LNCaP clone FGC (cell line): ENCODE measurements at regions not wholly inside any gene's neighbourhood (a gene's known extent, or its start where the extent isn't known, plus 50 kb on each side); places are given as distances from the start of the nearest gene placed in this dataset.

Source experiments
- DNase-seq: peaks from one replicate; pipeline ENCODE4 v3.0.0-alpha.2; 2011; ENCODE audit warnings: low read depth
- H3K4me3 ChIP-seq: 2 replicates; pipeline ENCODE4 v1.5.1; 2011; ENCODE audit warnings: mild to moderate bottlenecking, low read depth, low read length, control low read depth
- CTCF ChIP-seq: IDR thresholded peaks from 2 replicates; pipeline ENCODE4 v1.5.1; 2012; ENCODE audit warnings: mild to moderate bottlenecking; ENCODE audit not compliant: control insufficient read depth, insufficient read depth; ENCODE audit errors: extremely low read depth

GRCh38 chr7:24054236-24054635 lies 229.8 kb upstream of the NPY start:
- no peak overlapping the region for H3K4me3 ChIP-seq
- DNase-seq: no peak

GRCh38 chr7:24057243-24057642 lies 226.7 kb upstream of the NPY start:
- no peak for TF ChIP-seq CTCF
- no peak for DNase-seq
- H3K4me3 ChIP-seq: no peak overlapping the region

More at GRCh38 chr7:24054236-24054635, 229.8 kb upstream of the NPY start:
- TF ChIP-seq CTCF: no peak

GRCh38 chr7:24058953-24059352 lies 225.0 kb upstream of the NPY start:
- H3K4me3 ChIP-seq: no peak overlapping the region
- TF ChIP-seq CTCF: no peak
- DNase-seq: no peak

- no peak overlapping the region for H3K4me3 ChIP-seq
- TF ChIP-seq CTCF: no peak
- no peak for DNase-seq
Measured at GRCh38 chr7:24059775-24060174, 224.2 kb upstream of the NPY start.

GRCh38 chr7:24063721-24064120 lies 220.3 kb upstream of the NPY start:
- no peak overlapping the region for H3K4me3 ChIP-seq
- no peak for DNase-seq
- no peak for TF ChIP-seq CTCF

GRCh38 chr7:24069751-24070150 lies 214.2 kb upstream of the NPY start:
- no peak for DNase-seq
- no peak overlapping the region for H3K4me3 ChIP-seq
- TF ChIP-seq CTCF: no peak

GRCh38 chr7:24073651-24074420 lies 210.2 kb upstream of the NPY start:
- TF ChIP-seq CTCF: no peak
- DNase-seq: no peak
- no peak overlapping the region for H3K4me3 ChIP-seq
